Upper lobe of left lung (tissue), 4 donors: ENCODE measurements at regions not wholly inside any gene's neighbourhood (a gene's known extent, or its start where the extent isn't known, plus 50 kb on each side); places are given as distances from the start of the nearest gene placed in this dataset.
"Not testable (repeated sequence)": the region's sequence is repeated elsewhere in the genome, so short reads cannot be mapped to it uniquely, and the experiment has no call there.

Experiments used
- CTCF ChIP-seq, 6 experiments: fragments of 450-650 bp in 4 of 6; fragments of 200-600 bp in 2 of 6; sonication (generic) in 2 of 6; IDR thresholded peaks; one replicate each; pipeline ENCODE4 v1.5.1; 2016 to 2019; ENCODE audit warnings: antibody characterized with exemption in 6 of 6
- POLR2A ChIP-seq, 4 donors: fragments of 450-650 bp; IDR thresholded peaks; one replicate each; pipeline ENCODE4 v1.5.1; 2016 to 2017; ENCODE audit warnings: antibody characterized with exemption in 4 of 4, mild to moderate bottlenecking in 2 of 4
- POLR2AphosphoS5 ChIP-seq, 2 donors: sonication (generic); formaldehyde crosslinking; IDR thresholded peaks; one replicate each; pipeline ENCODE4 v1.5.1; 2017; ENCODE audit warnings: antibody characterized with exemption in 2 of 2

- not testable (repeated sequence) for TF ChIP-seq CTCF, POLR2A, POLR2AphosphoS5 (IDR thresholded peaks at IDR 0.05)
Observed at GRCh38 chr1:98108378-98108777, 187.5 kb upstream of the DPYD start.
